Thyroid gland (tissue), 4 donors: ENCODE measurements at regions not wholly inside any gene's neighbourhood (a gene's known extent, or its start where the extent isn't known, plus 50 kb on each side); places are given as distances from the start of the nearest gene placed in this dataset.

Experiments
- DNase-seq, 2 donors: peaks; one replicate each; pipeline ENCODE4 v3.0.0-alpha.2; 2019
- H3K27ac ChIP-seq, 3 donors: fragments of 200-600 bp; sonication (generic); 1 replicate in 2 of 3; 2 replicates in 1 of 3; pipeline ENCODE4 v1.5.1; 2016 to 2019; ENCODE audit warnings: mild to moderate bottlenecking in 1 of 3, moderate library complexity in 1 of 3
- H3K27me3 ChIP-seq: fragments of 200-600 bp; sonication (generic); one replicate; pipeline ENCODE4 v1.5.1; 2019
- H3K36me3 ChIP-seq, 2 donors: fragments of 200-600 bp; sonication (generic); one replicate each; pipeline ENCODE4 v1.5.1; 2016 to 2019
- H3K4me1 ChIP-seq, 2 donors: fragments of 200-600 bp; sonication (generic); one replicate each; pipeline ENCODE4 v1.5.1; 2017 to 2019
- H3K4me3 ChIP-seq, 3 donors: fragments of 200-600 bp; sonication (generic); replicated peaks in 1 of 3; 1 replicate in 2 of 3; 2 replicates in 1 of 3; pipeline ENCODE4 v1.5.1; 2016; ENCODE audit warnings: mild to moderate bottlenecking in 1 of 3
- H3K9me3 ChIP-seq: fragments of 200-600 bp; sonication (generic); one replicate; pipeline ENCODE4 v1.5.1; 2017
- CTCF ChIP-seq, 6 experiments: fragments of 200-600 bp in 3 of 6; fragments of 450-650 bp in 3 of 6; sonication (generic) in 3 of 6; IDR thresholded peaks; one replicate each; pipeline ENCODE4 v1.5.1; 2016 to 2019; ENCODE audit warnings: antibody characterized with exemption in 6 of 6, mild to moderate bottlenecking in 2 of 6, inconsistent platforms in 1 of 6, moderate library complexity in 1 of 6
- POLR2A ChIP-seq, 2 donors: fragments of 450-650 bp; IDR thresholded peaks; one replicate each; pipeline ENCODE4 v1.6.1; 2017; ENCODE audit warnings: antibody characterized with exemption in 2 of 2, mild to moderate bottlenecking in 2 of 2, moderate library complexity in 1 of 2
- WGBS, 2 donors: methylation state at CpG; one replicate each; pipeline ENCODE4 v1.1.5; 2017; 5-methylcytosine and 5-hydroxymethylcytosine counted together
- intact Hi-C: fragments of 100-400 bp; cut with DNase I; formaldehyde crosslinking; loops from one replicate; pipeline ENCODE4 v1.15.1; 2023

GRCh38 chr16:51376080-51376479 lies 225.0 kb upstream of the SALL1 start:
- Histone ChIP-seq H3K4me3 (no peak overlapping the region), H3K9me3 (no peaks in the 10 kb centered on the region), H3K27me3 (no peaks in the 10 kb centered on the region), H3K27ac (no peak overlapping the region), H3K4me1 (no peaks in the 10 kb centered on the region), H3K36me3 (no peaks in the 10 kb centered on the region)
- 94 to 96% methylated on average over 3 of the region's 3 CpGs for WGBS, 2 donors
- no peak for DNase-seq
- intact Hi-C loops: no loop called here
- no peak for TF ChIP-seq POLR2A (IDR thresholded peaks at IDR 0.05)
- TF ChIP-seq CTCF (IDR thresholded peaks at IDR 0.05): no peak

GRCh38 chr16:51374790-51375189 lies 223.7 kb upstream of the SALL1 start:
- Histone ChIP-seq H3K27ac (no peak overlapping the region), H3K27me3 (no peaks in the 10 kb centered on the region), H3K4me1 (no peaks in the 10 kb centered on the region), H3K9me3 (no peaks in the 10 kb centered on the region), H3K36me3 (no peaks in the 10 kb centered on the region), H3K4me3 (no peak overlapping the region)
- DNase-seq: no peak
- TF ChIP-seq POLR2A (IDR thresholded peaks at IDR 0.05) (no peak), CTCF (IDR thresholded peaks at IDR 0.05) (no peak)
- intact Hi-C loops: no loop called here
- WGBS, 2 donors: 92 to 96% methylated on average over 5 of the region's 5 CpGs

- no peak overlapping the region for H3K4me3 ChIP-seq
- WGBS, 2 donors: 82 to 91% methylated on average over 2 of the region's 2 CpGs
- no peak for DNase-seq
- H3K36me3 ChIP-seq: no peaks in the 10 kb centered on the region
- no peaks in the 10 kb centered on the region for H3K9me3 ChIP-seq
- no peak overlapping the region for H3K27ac ChIP-seq
- no peaks in the 10 kb centered on the region for H3K4me1 ChIP-seq
- TF ChIP-seq CTCF (IDR thresholded peaks at IDR 0.05) (no peak), POLR2A (IDR thresholded peaks at IDR 0.05) (no peak)
- no peaks in the 10 kb centered on the region for H3K27me3 ChIP-seq
- intact Hi-C loops: no loop called here
Measured at GRCh38 chr16:51374346-51374745, 223.3 kb upstream of the SALL1 start.

GRCh38 chr16:51365715-51366114 lies 214.6 kb upstream of the SALL1 start:
- Histone ChIP-seq H3K4me1 (no peaks in the 10 kb centered on the region), H3K4me3 (no peak overlapping the region), H3K9me3 (no peaks in the 10 kb centered on the region), H3K27me3 (no peaks in the 10 kb centered on the region), H3K36me3 (no peaks in the 10 kb centered on the region), H3K27ac (no peak overlapping the region)
- TF ChIP-seq POLR2A (IDR thresholded peaks at IDR 0.05) (no peak), CTCF (IDR thresholded peaks at IDR 0.05) (no peak)
- DNase-seq: no peak
- intact Hi-C loops: no loop called here
- WGBS, 2 donors: 87 to 89% methylated on average over 2 of the region's 2 CpGs

GRCh38 chr16:51359141-51359955 lies 208.3 kb upstream of the SALL1 start:
- Histone ChIP-seq H3K4me3 (no peak overlapping the region), H3K9me3 (no peaks in the 10 kb centered on the region), H3K27ac (no peak overlapping the region), H3K36me3 (no peaks in the 10 kb centered on the region), H3K4me1 (no peaks in the 10 kb centered on the region), H3K27me3 (no peaks in the 10 kb centered on the region)
- DNase-seq: no peak
- TF ChIP-seq POLR2A (IDR thresholded peaks at IDR 0.05): no peak
- WGBS, 2 donors: 63 to 69% methylated on average over 17 of the region's 17 CpGs
- intact Hi-C loops: no loop called here
